Upper lobe of right lung (tissue), 1 donor: ENCODE measurements at regions not wholly inside any gene's neighbourhood (a gene's known extent, or its start where the extent isn't known, plus 50 kb on each side); places are given as distances from the start of the nearest gene placed in this dataset.

Source experiments
- ATAC-seq: fragments of 200-7000 bp; cut with Tn5 transposase; one replicate; pipeline ENCODE4 v1.9.1; 2020; ENCODE audit warnings: mild to moderate bottlenecking, moderate library complexity
- DNase-seq: peaks from one replicate; pipeline ENCODE4 v3.0.0-alpha.2; 2020
- H3K27ac ChIP-seq: fragments of 200-600 bp; one replicate; pipeline ENCODE4 v1.8.0; 2022
- H3K27me3 ChIP-seq: fragments of 200-600 bp; one replicate; pipeline ENCODE4 v1.8.0; 2022; ENCODE audit warnings: mild to moderate bottlenecking
- H3K36me3 ChIP-seq: fragments of 200-600 bp; one replicate; pipeline ENCODE4 v1.8.0; 2022
- H3K4me1 ChIP-seq: fragments of 200-600 bp; one replicate; pipeline ENCODE4 v1.8.0; 2022
- H3K4me3 ChIP-seq: fragments of 200-600 bp; one replicate; pipeline ENCODE4 v1.8.0; 2022; ENCODE audit warnings: mild to moderate bottlenecking
- H3K9me3 ChIP-seq: fragments of 200-600 bp; one replicate; pipeline ENCODE4 v1.8.0; 2022
- intact Hi-C: fragments of 100-400 bp; cut with DNase I; formaldehyde crosslinking; loops from one replicate; pipeline ENCODE4 v1.11.0; 2022
- TF ChIP-seq, protein P1 (sequence below): fragments of 200-600 bp; IDR thresholded peaks from one replicate; pipeline ENCODE4 v1.8.0; 2022; ENCODE audit warnings: antibody characterized with exemption
- donor health status: DM: no; HTN: yes; CAD: no; lungs with severe emphysema.

DNA sequence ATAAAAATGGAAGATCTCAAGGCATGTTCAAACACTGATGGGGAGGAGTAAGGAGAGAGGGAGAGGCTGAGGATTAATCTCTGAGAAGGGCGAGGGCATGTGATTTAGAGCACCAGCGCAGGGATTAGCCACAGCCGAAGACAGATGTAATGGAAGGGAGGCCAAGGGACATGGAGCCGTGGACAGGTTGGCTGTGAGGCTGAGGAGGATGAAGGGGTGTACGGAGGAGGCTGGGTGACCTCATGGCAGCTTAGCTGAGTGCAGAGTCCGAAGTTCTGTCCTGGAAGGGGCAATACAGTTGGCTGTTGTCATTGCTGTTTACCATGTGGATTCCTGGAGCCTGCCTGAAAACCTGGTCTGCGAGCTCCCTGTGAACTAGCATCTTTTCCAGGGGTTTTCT is 342.8 kb downstream of the RPS6KC1 start:
- TF ChIP-seq, protein P1, sequence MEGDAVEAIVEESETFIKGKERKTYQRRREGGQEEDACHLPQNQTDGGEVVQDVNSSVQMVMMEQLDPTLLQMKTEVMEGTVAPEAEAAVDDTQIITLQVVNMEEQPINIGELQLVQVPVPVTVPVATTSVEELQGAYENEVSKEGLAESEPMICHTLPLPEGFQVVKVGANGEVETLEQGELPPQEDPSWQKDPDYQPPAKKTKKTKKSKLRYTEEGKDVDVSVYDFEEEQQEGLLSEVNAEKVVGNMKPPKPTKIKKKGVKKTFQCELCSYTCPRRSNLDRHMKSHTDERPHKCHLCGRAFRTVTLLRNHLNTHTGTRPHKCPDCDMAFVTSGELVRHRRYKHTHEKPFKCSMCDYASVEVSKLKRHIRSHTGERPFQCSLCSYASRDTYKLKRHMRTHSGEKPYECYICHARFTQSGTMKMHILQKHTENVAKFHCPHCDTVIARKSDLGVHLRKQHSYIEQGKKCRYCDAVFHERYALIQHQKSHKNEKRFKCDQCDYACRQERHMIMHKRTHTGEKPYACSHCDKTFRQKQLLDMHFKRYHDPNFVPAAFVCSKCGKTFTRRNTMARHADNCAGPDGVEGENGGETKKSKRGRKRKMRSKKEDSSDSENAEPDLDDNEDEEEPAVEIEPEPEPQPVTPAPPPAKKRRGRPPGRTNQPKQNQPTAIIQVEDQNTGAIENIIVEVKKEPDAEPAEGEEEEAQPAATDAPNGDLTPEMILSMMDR: no peak
- intact Hi-C loops: no loop called here

DNA sequence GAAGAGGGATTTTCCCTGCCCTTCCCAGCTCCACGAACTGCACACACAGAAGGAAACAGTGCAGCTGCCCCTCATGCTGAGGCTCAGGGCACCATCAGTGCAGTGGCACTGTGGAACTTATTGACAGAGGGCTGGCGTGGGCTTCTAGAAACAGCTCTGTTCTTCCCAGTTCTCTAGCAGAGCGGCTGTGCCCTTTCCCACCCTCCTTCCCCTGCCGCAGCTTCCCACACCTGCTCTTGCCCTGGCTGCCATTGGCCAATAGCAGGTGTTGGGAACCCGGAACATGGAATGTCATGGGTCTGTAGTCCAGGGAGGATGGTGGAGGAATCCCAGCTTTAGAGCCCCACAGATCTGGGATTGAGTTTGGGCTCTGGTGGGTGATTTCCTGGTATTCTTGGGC is 343.8 kb downstream of the RPS6KC1 start:
- H3K36me3 ChIP-seq: no peaks in the 10 kb centered on the region
- TF ChIP-seq, protein P1: no peak
- ATAC-seq (no peak), DNase-seq (no peak)
- no peak overlapping the region for H3K4me3 ChIP-seq
- intact Hi-C loops: no loop called here
- H3K9me3 ChIP-seq: no peaks in the 10 kb centered on the region
- H3K27ac ChIP-seq: no peak overlapping the region
- H3K27me3 ChIP-seq: no peaks in the 10 kb centered on the region
- H3K4me1 ChIP-seq: no peaks in the 10 kb centered on the region

More for the DNA sequence above, 342.8 kb downstream of the RPS6KC1 start:
- no peak for DNase-seq
- H3K36me3 ChIP-seq: no peaks in the 10 kb centered on the region
- no peak overlapping the region for H3K4me3 ChIP-seq
- no peaks in the 10 kb centered on the region for H3K9me3 ChIP-seq
- no peak overlapping the region for H3K27ac ChIP-seq
- no peak for ATAC-seq
- H3K27me3 ChIP-seq: no peaks in the 10 kb centered on the region
- no peaks in the 10 kb centered on the region for H3K4me1 ChIP-seq

DNA sequence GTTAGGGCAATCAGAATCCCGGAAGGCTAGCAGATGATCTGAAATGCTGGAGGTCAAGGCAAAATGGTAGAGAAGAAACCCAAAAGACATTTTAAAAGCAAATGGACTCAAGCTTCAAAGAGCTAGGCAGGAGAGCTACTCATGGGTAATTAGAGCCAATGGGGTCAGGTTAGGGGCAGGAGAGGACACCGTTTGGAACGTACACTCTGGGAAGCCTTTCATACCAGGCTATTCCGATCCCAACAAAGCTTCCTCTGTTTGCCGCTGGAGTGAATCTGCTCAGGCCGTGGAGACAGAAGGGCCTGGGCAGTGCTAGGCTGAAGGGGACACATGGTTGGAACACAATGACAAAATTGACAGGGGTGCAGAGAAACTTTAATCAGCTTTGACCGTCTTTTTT is 346.6 kb downstream of the RPS6KC1 start:
- TF ChIP-seq, protein P1: no peak
- no peak for ATAC-seq

DNA sequence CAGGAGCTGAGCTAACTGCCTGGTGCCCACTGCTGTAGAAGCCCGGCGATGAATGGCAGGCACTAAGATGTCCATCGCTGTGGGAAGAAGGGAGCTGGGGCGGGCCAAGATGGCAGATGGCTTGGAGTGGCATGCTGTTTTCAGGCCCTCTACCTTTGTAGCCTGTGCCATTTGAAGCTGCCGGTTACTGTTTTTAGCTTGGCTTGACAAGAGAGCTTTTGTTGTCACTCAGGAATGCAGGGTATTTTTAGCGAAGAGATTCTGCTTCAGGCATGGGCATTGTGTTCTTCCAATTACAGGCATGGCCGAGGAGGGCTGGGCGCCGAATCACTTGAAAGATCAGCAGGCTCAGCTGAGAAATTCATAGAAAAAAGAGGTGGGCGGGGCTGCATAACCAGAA is 348.7 kb downstream of the RPS6KC1 start:
- no peaks in the 10 kb centered on the region for H3K9me3 ChIP-seq
- intact Hi-C loops: no loop called here
- ATAC-seq: no peak
- H3K4me1 ChIP-seq: no peaks in the 10 kb centered on the region
- no peak overlapping the region for H3K27ac ChIP-seq
- H3K36me3 ChIP-seq: no peaks in the 10 kb centered on the region
- TF ChIP-seq, protein P1: no peak
- H3K4me3 ChIP-seq: no peak overlapping the region
- H3K27me3 ChIP-seq: no peaks in the 10 kb centered on the region
- DNase-seq: no peak

More for the DNA sequence above, 346.6 kb downstream of the RPS6KC1 start:
- intact Hi-C loops: no loop called here
- H3K4me1 ChIP-seq: no peaks in the 10 kb centered on the region
- DNase-seq: no peak
- H3K27me3 ChIP-seq: no peaks in the 10 kb centered on the region
- no peak overlapping the region for H3K27ac ChIP-seq
- H3K9me3 ChIP-seq: no peaks in the 10 kb centered on the region
- H3K4me3 ChIP-seq: no peak overlapping the region
- no peaks in the 10 kb centered on the region for H3K36me3 ChIP-seq

DNA sequence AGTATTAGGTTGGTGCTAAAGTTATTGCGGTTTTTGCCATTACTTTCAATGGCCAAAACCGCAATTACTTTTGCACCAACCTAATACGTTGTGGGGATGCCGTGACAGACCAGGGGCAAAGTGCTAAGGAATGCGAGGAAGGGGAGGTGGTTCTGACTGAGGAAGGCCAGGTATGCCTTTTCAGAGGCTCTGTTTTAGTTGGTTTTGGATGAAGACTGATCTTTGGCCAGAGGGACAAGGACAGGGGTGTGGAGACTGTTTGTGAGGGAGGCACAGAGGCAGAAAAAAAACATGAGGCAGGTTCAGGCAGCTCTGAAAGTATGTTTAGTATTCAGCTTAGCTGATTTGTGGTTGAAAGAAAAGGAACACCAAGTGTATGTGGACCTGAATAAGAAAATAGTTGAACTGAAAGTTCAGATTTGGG is 358.2 kb downstream of the RPS6KC1 start:
- intact Hi-C loops: no loop called here
- no peak for DNase-seq
- no peak overlapping the region for H3K27ac ChIP-seq
- TF ChIP-seq, protein P1: no peak
- no peak for ATAC-seq
- H3K9me3 ChIP-seq: no peaks in the 10 kb centered on the region
- H3K27me3 ChIP-seq: no peaks in the 10 kb centered on the region
- no peaks in the 10 kb centered on the region for H3K36me3 ChIP-seq
- no peak overlapping the region for H3K4me3 ChIP-seq
- H3K4me1 ChIP-seq: no peaks in the 10 kb centered on the region

DNA sequence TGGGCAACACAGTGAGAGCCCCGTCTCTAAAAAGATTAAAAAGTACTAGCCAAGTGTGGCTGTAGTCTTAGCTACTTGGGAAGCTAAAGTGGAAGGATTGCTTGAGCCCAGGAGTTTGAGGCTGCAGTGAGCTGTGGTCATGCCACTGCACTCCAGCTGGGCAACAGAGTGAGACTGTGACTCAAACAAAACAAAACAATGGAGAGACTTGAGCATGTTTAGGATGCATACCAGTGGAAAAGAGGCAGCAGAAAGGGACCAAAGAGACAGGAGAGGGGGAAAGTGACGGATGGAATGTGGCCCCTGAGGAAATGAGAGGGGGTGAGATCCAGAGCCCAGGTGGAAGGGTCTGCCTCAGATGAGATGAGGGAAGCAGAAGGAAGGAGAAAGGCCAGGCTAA is 358.9 kb downstream of the RPS6KC1 start:
- Histone ChIP-seq H3K4me3 (no peak overlapping the region), H3K36me3 (no peaks in the 10 kb centered on the region), H3K27me3 (no peaks in the 10 kb centered on the region), H3K4me1 (no peaks in the 10 kb centered on the region), H3K27ac (no peak overlapping the region), H3K9me3 (no peaks in the 10 kb centered on the region)
- TF ChIP-seq, protein P1: no peak
- intact Hi-C loops: no loop called here
- ATAC-seq (no peak), DNase-seq (no peak)
